HepG2 (cell line): ENCODE measurements at regions not wholly inside any gene's neighbourhood (a gene's known extent, or its start where the extent isn't known, plus 50 kb on each side); places are given as distances from the start of the nearest gene placed in this dataset.

Experiments used
- CEBPB ChIP-seq: IDR thresholded peaks from 2 replicates; pipeline ENCODE4 v1.6.1; 2011; ENCODE audit warnings: low read depth, low read length, improper control_type of control experiment, borderline replicate concordance
- FOXA3 ChIP-seq: IDR thresholded peaks from 2 replicates; pipeline ENCODE4 v1.6.1; 2016; ENCODE audit warnings: missing genetic modification reagents, missing compliant biosample characterization
- GZF1 ChIP-seq: sonication (generic); formaldehyde crosslinking; IDR thresholded peaks from 2 replicates; pipeline ENCODE4 v1.5.1; 2020; ENCODE audit warnings: mild to moderate bottlenecking, missing genetic modification reagents
- HNRNPLL ChIP-seq: fragments of 200-400 bp; formaldehyde crosslinking; IDR thresholded peaks from 2 replicates; pipeline ENCODE4 v1.6.1; 2017; ENCODE audit warnings: mild to moderate bottlenecking, low read depth, low read length; ENCODE audit not compliant: poor library complexity, severe bottlenecking
- KDM4B ChIP-seq: sonication (generic); formaldehyde crosslinking; IDR thresholded peaks from 2 replicates; pipeline ENCODE4 v1.4.0; 2020; ENCODE audit warnings: missing genetic modification reagents
- PHF20 ChIP-seq: sonication (generic); formaldehyde crosslinking; IDR thresholded peaks from 2 replicates; pipeline ENCODE4 v1.5.0; 2020; ENCODE audit warnings: mild to moderate bottlenecking, missing genetic modification reagents
- PLRG1 ChIP-seq: fragments of 450-650 bp; conservative IDR thresholded peaks from 2 replicates; pipeline ENCODE4 v1.6.1; 2016
- SAFB2 ChIP-seq: sonication (generic); formaldehyde crosslinking; IDR thresholded peaks from 2 replicates; pipeline ENCODE4 v1.5.1; 2020; ENCODE audit warnings: missing genetic modification reagents, low read depth, mild to moderate bottlenecking, borderline replicate concordance
- SKIL ChIP-seq: sonication (generic); formaldehyde crosslinking; IDR thresholded peaks from 2 replicates; pipeline ENCODE4 v1.8.0; 2022; ENCODE audit warnings: missing genetic modification reagents, mild to moderate bottlenecking, moderate library complexity, borderline replicate concordance
- SP5 ChIP-seq: IDR thresholded peaks from 2 replicates; pipeline ENCODE4 v1.6.1; 2016; ENCODE audit warnings: low read depth, borderline replicate concordance
- SPEN ChIP-seq: sonication (generic); formaldehyde crosslinking; IDR thresholded peaks from 2 replicates; pipeline ENCODE4 v1.5.1; 2020; ENCODE audit warnings: low read depth, mild to moderate bottlenecking, missing genetic modification reagents
- THAP11 ChIP-seq: IDR thresholded peaks from 2 replicates; pipeline ENCODE4 v1.6.1; 2016; ENCODE audit warnings: missing biosample characterization, missing genetic modification reagents
- THAP9 ChIP-seq: sonication (generic); formaldehyde crosslinking; IDR thresholded peaks from 2 replicates; pipeline ENCODE4; 2020; ENCODE audit warnings: missing genetic modification reagents, mild to moderate bottlenecking, borderline replicate concordance
- YEATS2 ChIP-seq: sonication (generic); formaldehyde crosslinking; IDR thresholded peaks from 2 replicates; pipeline ENCODE4 v1.4.0; 2020; ENCODE audit warnings: missing genetic modification reagents, borderline replicate concordance
- ZBTB34 ChIP-seq: sonication (generic); formaldehyde crosslinking; IDR thresholded peaks from 2 replicates; pipeline ENCODE4 v1.8.0; 2022; ENCODE audit warnings: mild to moderate bottlenecking, missing genetic modification reagents
- ZNF205 ChIP-seq: IDR thresholded peaks from 2 replicates; pipeline ENCODE4 v1.6.1; 2018; ENCODE audit warnings: missing biosample characterization, missing genetic modification reagents
- ZNF251 ChIP-seq: sonication (generic); formaldehyde crosslinking; IDR thresholded peaks from 2 replicates; pipeline ENCODE4 v1.9.0; 2021; ENCODE audit warnings: mild to moderate bottlenecking, missing genetic modification reagents
- ZNF331 ChIP-seq: sonication (generic); formaldehyde crosslinking; IDR thresholded peaks from 2 replicates; pipeline ENCODE4 v1.4.0; 2020; ENCODE audit warnings: missing genetic modification reagents
- ZNF335 ChIP-seq: sonication (generic); formaldehyde crosslinking; IDR thresholded peaks from 2 replicates; pipeline ENCODE4 v1.4.0; 2020; ENCODE audit warnings: missing genetic modification reagents
- ZNF33B ChIP-seq: sonication (generic); formaldehyde crosslinking; IDR thresholded peaks from 2 replicates; pipeline ENCODE4 v1.5.1; 2020; ENCODE audit warnings: mild to moderate bottlenecking, missing genetic modification reagents
- ZNF383 ChIP-seq: sonication (generic); formaldehyde crosslinking; IDR thresholded peaks from 2 replicates; pipeline ENCODE4 v1.4.0; 2020; ENCODE audit warnings: missing genetic modification reagents, mild to moderate bottlenecking, borderline replicate concordance
- ZNF572 ChIP-seq: sonication (generic); formaldehyde crosslinking; IDR thresholded peaks from 2 replicates; pipeline ENCODE4 v1.5.1; 2020; ENCODE audit warnings: mild to moderate bottlenecking, missing genetic modification reagents
- TF ChIP-seq, protein P1 (sequence below): IDR thresholded peaks from 2 replicates; pipeline ENCODE4 v1.6.1; 2016; ENCODE audit warnings: mild to moderate bottlenecking, missing biosample characterization, missing genetic modification reagents

DNA sequence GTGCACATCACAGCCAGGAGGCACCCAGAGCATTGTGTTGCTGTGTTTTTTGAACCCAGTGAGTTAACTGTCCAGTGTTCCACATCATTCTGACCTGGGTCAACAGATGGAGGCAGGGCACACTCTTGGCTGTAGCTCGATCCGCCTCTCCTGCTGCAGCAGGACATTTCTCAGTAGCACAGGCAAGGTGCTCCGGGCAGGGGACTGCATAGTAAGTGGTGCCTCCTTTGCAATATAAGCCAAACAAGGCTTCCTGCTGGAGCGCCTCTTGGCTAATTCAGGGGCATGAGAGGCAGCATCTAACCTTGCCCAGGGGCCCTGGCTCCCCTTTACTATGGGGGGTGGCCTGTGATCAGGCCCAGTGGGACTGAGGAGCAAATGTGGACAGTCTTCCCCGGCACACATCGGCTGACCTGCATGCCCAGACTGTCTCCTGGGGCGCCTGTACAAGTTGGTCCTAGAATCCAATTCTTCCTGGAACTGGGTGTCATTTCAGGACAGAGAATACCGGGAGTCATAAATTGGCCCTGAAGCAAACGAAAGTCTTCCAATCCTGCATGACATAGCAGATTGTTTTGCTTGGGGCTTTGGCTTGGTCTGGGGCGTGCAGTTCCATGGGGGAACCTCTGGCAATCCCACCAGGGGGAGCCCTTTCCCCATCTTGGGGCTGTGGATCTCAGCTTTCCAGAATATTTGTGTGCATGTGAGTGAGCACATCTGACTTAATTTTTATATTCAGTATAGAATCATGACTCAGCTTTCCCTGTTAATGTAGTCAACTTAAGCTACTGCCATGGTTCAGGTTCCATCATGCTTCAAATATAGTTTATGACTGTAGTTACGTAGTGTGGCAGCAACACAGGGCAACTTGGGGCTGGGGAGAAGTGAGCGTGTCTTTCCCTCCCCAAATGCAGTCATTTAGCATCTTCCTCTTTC lies 56.0 kb upstream of the DDR1 start (continued):
- peak; percentile 21; the same call in 1 of the 2 replicates for TF ChIP-seq SP5
- no peak for TF ChIP-seq ZNF205
- 0 out of 2 replicates have a peak, but pooled peaks have one; percentile 49 for TF ChIP-seq THAP9 (CRISPR knock-in tag)
- TF ChIP-seq, protein P1, sequence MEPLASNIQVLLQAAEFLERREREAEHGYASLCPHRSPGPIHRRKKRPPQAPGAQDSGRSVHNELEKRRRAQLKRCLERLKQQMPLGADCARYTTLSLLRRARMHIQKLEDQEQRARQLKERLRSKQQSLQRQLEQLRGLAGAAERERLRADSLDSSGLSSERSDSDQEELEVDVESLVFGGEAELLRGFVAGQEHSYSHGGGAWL (CRISPR knock-in tag): no peak
- TF ChIP-seq ZNF572: no peak
- no peak for TF ChIP-seq GZF1 (CRISPR knock-in tag)
- TF ChIP-seq PHF20: no peak; the same call in 1 of the 2 replicates
- TF ChIP-seq THAP11 (CRISPR knock-in tag): peak; percentile 52; the same call in 1 of the 2 replicates
- no peak for TF ChIP-seq ZNF331 (CRISPR knock-in tag)
- TF ChIP-seq FOXA3 (CRISPR knock-in tag): no peak
- TF ChIP-seq SKIL: no peak
- TF ChIP-seq ZNF383: no peak
- no peak for TF ChIP-seq ZNF33B
- TF ChIP-seq SPEN (CRISPR knock-in tag): peak; percentile 65
- TF ChIP-seq KDM4B (CRISPR knock-in tag): no peak
- TF ChIP-seq ZNF251 (CRISPR knock-in tag): no peak
- peak; percentile 38; the same call in 1 of the 2 replicates for TF ChIP-seq ZBTB34 (CRISPR knock-in tag)
- no peak for TF ChIP-seq CEBPB
- TF ChIP-seq PLRG1: no peak
- no peak for TF ChIP-seq YEATS2 (CRISPR knock-in tag)
- peak; percentile 22; the same call in 1 of the 2 replicates for TF ChIP-seq SAFB2 (CRISPR knock-in tag)
- TF ChIP-seq HNRNPLL: no peak
- peak; percentile 70; the same call in 1 of the 2 replicates for TF ChIP-seq ZNF335 (CRISPR knock-in tag)
